ENCODE measurements at regions not wholly inside any gene's neighbourhood (a gene's known extent, or its start where the extent isn't known, plus 50 kb on each side); places are given as distances from the start of the nearest gene placed in this dataset.
"Not testable (repeated sequence)": the region's sequence is repeated elsewhere in the genome, so short reads cannot be mapped to it uniquely, and the experiment has no call there.

DNA sequence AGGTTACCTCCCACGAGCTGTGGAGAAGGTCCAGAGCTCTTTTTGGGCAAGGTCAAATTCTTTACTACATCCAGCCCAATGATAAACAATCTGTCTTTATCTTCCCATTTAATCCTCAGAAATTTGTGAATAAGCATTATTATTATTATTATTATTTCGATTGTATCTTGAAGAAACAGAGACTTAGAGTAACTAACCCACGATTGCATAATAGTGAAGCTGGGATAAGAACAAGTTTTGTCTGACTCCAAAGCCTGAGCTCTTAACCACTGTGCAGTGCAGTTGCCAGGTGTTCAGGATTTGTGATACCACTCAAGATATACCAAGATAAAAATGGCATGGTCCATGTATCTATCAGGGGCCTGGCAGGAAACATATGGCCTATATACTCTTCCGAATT lies 166.5 kb upstream of the LDB2 start:
- peak; percentile 61 for DNase-seq (ENCODE audit: low read depth)

DNA sequence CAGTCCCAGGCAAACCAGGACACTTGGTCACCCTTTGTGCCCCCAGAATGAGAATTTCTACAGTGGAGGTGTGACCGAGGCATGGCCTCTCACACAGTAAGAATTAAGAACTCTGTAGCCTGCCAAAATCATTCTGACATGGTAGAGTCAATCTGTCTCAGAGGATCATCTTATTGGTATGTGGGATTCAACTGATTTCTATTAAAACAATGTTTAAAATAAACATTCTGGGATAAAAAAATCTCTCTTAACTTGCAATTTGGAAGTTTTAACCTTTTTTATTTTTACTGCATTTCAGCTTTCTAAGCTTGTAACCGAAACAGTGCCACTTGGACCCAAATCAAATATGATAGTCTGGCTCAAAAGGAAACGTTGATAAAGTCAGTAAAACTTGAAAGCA lies 165.4 kb upstream of the LDB2 start:
- DNase-seq (ENCODE audit: low read depth), result peak; percentile 70

DNA sequence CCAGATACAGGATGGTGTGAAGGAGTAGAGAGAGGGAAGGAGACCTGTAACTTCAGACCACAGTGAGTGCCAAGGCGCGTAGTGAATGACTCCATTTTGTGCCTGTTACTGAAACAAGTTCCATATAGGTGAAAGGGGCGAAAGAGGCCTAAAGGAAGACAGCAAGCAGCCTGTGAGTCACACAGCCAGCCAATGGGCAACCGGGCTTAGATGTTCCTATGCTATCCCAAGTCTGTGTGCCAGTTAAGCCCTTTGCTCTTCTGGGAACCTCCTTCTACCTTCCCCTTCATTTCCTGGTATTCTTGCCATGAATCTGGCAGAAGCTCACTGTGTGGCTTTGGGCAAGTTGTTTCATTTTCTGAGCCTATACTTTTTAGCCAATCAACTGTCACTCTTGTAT lies 161.8 kb upstream of the LDB2 start:
- no peak for DNase-seq (ENCODE audit: low read depth)

DNA sequence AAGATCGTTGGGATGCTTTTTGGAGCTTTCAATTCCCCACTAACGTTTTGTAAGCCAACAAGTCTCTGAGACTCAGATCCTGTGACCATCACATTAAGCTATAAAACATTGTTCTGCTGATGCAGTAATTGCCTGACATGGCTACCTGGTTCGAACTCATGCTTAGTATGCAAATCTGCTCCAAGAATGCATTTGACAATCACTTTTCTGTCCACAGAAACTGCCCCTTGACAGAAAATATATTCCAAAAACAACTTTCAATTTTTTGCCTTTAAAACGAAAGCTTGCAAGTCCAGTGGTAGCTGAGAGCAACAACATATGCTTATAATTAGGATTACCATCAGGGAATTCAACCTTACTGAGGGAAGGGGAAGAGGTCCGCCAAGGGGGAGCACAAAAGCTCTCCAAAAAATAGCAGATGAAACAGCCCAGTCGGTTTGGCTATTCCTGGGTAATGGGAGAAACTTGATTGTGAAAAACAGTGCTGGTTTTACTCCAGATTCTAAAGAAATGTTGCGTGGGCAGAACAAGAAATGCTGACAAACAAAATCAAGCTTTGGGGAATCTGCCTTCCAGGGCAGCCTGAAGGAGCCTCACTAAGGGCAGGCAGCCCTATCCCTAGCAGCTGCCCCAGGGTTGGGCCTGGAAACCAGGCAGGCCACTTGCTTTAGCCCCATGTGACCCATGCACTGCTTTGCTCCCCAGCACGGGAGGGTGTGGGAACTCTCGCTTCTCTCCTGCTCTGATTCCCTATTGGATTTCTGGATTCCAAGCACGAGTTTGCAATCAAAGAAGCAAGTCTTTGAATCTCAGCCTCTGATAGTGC lies 160.7 kb upstream of the LDB2 start:
- DNase-seq (ENCODE audit: low read depth), result no peak

DNA sequence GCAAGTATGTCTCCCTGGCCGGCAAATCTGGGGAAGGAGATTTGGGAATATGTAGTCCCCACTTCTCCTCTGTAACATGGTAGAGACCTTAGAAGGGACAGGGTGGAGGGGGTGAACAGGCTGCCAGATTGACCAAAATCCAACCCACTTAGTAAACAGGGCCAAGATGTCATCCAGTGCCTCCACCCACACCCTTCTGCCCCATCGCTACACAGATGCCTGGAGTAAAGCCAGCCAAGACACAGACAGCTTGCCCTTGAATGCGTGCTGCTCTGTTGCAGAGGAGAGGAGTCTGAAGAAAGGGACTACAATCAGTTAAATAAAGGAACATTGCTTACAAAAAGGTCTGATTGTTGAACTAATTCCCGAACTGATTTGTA lies 160.1 kb upstream of the LDB2 start:
- peak; percentile 40 for DNase-seq (ENCODE audit: low read depth)

DNA sequence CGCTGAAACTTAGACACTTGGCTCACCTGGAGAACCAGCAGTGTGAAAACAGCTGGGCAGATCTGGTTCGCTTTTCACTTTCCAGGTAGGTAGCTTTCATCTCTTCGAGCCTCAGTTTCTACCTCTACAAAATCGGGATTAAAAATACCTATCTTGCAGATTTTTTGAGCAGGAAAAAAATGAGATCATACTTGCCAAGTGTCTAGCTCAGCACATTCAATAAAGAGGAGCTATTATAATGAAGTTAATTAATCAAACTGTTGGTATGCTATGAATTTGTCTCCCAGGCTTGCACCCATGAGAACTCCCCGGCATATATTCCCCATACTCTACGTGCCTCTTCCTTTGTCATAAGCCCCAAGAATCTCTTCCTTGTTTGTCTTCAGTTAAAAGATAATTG lies 158.6 kb upstream of the LDB2 start:
- DNase-seq (ENCODE audit: low read depth), result no peak

DNA sequence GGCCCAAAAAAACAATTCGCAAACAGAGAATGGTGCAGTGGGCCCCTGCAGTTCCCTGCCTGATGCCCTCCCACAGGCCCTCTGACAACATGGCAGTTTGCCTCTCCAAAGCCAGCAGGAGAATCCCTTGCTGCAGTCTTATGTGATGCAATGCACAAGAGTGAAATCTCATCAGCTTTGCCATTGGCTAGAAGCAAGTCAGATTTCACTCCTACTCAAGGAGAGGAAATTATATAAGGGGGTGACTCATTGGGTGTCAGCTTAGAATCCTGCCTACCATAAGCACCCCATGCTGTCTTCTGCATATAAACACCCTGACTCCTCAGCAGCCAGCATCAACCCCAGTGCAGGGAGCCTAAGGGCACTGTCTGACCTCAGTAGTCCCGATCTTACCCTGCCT lies 157.3 kb upstream of the LDB2 start:
- DNase-seq (ENCODE audit: low read depth), result peak; percentile 97

DNA sequence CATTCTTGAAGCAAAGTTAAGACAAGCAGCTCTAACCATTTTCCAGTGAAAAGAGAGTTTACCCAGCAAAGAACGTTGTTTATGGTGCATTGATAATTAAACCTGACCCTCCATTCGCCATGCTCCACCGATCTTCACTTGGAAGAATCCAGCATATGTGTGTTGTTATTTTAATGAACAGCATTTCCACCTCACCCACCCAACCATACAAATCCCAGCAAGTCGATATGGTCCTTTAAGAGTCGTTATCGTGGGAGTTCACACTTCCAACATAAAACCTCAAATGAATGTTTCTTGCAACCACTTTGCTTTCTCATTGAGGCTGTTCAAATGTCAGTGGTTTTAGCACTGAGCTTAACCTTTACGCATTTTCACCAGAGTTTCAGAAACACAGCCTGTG lies 147.4 kb upstream of the LDB2 start:
- DNase-seq (ENCODE audit: low read depth), result no peak

DNA sequence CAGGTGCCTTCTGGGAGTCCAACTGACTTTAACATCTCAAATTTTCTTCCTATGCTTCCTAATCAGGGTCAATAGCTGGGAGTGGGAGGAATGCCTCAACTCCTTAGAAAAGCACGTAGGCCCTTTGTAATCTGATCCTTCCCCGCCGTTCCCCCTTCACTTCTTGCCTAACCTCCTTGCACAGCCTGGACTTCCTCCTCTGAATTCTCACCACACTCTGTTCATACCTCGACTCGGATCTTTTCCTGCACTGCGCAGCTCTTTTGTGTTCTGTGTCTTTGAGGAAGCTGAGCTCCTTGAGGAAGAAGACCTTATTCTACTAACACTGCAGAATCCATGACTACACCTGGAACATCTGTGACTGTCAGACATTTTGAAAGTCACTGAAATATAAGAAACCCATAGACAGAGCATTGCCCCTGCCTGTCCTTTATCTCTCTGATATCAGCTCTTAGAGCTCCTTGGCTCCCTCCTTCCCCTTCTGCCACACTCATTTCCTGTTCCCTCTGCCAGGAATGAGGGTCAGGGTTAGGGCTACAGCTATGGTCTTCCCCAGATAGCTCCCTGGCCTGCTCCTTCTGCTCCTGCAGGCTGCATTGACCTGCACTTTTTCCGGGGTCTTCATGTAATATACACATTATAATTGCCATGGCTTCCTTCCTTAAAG lies 140.2 kb upstream of the LDB2 start:
- peak; percentile 49 for DNase-seq (ENCODE audit: low read depth)

DNA sequence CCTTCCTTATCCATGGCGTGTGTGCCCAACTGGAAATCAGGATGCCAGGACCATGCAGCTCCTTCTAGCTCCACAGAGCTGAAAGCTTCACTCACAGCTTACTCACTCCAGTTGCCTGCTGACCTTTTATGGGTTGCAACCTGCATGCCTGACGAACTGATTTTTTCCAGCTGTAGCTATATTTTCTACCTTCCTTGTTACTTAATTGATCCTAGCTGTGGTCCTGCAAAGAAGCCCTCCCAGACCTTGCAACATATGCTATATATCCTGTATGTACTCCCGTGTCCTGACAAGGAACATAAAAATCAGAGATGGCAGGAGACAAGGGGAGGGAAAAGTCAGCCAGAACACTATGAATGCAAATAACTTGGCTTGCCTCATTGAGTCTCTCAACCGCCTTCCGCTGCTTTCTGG lies 135.3 kb upstream of the LDB2 start:
- peak; percentile 10 for DNase-seq (ENCODE audit: low read depth)

DNA sequence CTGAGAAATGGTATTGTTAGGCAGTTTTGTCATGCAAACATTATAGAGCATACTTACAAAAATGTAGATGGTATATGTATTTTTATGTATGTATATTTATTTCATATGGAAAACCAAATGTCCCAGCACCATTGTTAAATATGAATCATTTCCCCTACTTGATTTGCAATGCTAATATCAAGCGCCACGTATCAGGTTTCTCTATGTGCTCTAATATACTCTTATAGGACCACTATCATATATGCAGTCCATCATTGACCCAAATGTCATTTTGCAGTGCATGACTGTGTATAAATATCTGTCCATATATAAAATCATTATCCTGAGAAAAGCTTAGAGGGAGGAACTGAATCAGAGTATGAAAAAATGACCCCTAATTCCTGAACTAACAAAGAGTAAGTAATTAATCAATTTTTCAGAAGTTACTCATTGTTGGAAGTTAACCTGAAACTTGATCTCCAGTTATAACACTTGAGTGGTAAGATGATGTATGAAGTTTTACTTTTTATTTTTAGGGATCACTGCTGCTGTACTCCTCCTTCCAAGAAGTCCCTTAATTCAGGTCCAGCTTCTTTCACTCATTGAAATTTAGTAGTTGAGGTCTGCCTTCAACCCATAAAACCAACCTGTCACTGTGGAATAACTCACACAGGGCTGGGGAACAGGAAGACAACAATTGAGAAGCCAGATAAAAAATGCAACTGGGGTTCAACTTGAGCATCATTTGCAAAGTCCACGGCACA lies 134.8 kb upstream of the LDB2 start:
- peak; percentile 17 for DNase-seq (ENCODE audit: low read depth)

DNA sequence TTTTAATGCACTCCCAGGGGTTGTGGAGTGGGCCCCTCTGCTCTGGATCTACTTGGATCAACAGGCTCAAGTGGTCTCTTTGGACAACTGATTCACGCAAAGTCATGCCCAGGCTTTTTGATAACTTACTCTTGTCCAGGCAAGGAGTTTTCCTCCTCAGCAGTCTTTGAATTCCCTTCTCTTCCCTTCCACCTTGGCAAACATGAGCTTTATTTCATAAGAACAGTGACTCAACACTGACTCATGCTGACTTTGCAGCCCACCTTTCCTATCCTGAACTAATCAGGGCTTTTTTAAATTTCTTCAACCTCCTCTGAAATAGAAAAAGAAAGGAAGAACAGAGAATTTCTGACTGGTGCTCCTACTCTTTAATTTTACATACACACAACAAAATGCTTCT lies 132.1 kb upstream of the LDB2 start:
- DNase-seq (ENCODE audit: low read depth), result peak; percentile 91

DNA sequence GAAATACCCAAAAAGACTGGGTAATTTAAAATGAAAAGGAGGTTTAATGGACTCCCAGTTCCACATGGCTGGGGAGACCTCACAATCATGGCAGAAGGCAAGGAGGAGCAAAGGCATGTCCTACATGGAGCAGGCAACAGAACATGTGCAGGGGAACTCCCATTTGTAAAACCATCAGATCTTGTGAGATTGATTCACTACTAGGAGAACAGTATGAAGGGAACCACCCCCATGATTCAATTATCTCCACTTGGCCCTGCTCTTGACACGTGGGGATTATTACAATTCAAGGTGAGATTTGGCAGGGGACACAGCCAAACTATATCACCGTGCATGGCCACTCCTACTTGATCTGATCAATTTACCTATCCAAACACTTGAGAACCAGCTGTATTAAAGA lies 131.5 kb upstream of the LDB2 start:
- DNase-seq (ENCODE audit: low read depth), result peak; percentile 36

DNA sequence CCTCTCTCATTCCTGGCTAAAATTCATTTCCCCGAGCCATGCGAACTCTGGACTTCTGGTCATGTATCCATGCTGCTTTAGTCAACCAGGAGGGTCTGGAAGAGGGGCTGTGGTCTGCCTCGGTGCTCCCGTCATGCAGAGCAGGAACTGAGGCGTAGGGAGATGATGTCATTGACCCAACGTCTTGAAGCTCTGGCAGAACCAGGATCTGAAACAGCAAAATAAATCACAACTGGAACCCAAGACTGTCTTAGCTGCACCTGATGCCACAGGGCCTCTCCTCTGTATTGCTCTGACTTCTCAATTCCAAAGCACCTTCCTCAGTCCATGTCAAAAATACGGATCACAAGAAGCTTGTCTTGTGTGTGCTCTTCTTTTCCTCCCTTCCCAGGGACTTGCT lies 131.0 kb upstream of the LDB2 start:
- no peak for DNase-seq (ENCODE audit: low read depth)

DNA sequence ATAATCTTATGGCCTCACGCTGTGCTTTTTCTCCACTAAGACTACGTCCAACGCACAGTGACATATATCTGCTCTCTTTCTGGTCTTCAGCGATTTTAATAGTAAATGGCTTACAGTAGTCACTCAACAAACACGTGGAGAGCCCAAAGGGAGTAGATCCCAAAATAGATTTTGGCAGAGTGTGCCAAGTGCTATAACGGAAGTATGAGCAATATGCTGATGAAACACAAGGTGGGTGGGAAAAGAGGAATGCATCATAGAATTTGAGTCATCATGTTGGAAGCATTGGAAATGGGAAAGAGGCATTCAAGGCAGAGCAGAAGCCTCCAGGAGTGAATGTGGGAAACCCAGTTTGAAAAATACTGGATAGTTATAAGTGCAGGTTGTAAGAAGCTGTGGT lies 129.1 kb upstream of the LDB2 start:
- peak; percentile 95 for DNase-seq (ENCODE audit: low read depth)

DNA sequence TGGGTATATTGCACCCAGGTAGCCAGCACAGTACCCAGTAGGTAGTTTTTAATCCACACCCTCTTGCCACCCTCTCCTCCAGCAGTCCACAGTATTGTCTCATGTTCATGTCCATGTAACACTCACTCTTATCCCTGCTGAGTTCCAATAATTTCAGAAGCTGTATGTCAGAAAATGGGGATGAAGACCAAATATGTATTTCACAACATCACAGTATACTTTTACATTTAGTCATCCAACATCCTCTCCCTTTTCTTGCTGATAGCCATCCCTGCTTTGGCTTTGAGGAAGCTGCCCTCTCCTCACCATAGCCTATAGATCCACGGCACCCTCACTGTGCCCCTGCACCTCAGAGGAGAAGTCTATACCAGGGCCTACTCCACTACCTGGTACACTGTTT lies 126.0 kb upstream of the LDB2 start:
- DNase-seq (ENCODE audit: low read depth), result peak; percentile 47

DNA sequence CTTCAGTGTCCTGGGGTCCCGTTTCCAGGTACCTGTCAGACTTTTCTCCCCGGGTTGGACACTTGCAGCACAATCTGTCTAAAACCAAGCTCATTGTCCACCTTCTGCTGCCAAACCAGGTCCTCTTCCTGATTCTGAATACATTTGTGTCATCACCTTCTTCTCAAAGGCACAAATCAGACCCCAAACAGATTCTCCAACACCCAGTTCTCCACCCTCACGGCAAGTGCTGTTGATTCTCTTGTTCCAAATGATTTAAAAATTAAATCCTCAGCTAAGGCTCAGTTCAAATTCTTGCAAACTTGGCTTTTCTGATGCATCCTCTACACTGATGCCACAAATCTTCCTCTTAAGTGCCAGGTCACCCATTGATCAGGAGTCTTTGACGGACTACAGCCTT lies 122.5 kb upstream of the LDB2 start:
- no peak for DNase-seq (ENCODE audit: low read depth)

DNA sequence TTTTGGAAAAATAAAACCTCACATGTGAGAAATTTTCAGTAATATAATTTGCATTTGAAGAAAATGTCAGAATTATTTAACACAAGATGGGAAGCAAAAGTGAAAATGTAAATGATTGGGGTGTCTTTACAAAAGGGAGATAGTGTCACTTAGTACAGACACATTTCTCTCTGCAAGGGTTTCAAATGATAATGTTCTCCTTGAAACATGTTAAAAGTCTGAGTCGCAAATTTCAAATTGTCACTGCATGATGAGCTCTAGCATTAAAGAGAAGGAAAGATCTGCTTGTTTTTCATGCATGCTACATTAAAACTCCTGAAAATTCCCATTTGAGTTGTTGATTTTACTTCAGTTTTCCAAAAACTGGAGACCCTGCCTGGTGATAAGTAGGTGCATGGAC lies 122.0 kb upstream of the LDB2 start:
- DNase-seq (ENCODE audit: low read depth), result no peak

DNA sequence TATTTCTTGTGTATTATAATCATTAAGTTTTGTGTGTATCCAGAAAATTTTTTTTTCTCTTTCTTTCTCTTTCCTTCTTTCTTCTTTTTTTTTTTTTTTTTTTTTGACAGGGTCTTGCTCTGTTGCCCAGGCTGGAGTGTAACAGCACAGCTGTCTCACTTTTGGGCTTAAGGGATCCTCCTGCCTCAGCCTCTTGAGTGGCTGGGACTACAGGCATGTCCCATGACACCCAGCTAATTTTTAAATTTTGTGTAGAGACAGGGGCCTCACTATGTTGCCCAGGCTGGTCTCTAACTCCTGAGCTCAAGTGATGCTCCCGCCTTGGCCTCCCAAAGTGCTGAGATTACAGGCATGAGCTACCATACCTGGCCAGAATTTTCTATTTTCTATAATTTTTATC lies 120.2 kb upstream of the LDB2 start:
- DNase-seq (ENCODE audit: low read depth), result not testable (repeated sequence)

DNA sequence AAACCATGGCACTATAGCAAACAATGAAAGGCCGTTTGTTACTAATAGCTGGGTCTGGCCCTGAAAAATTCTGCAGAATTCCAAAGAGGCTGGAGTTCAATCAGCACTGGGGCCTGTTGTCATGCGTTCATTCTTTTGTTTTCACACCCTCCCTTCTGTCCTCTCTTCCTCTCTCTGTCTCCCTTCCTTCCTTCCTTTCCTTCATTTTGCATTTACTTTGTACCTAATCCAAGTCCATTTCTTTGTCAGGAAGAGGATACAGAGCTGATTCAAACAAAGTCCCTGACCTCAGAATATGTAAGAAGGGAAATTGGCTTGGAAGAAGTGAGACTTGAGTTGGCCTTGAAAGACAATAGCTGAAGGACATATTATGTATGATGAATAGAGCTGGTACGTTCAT lies 119.6 kb upstream of the LDB2 start:
- no peak for DNase-seq (ENCODE audit: low read depth)

DNA sequence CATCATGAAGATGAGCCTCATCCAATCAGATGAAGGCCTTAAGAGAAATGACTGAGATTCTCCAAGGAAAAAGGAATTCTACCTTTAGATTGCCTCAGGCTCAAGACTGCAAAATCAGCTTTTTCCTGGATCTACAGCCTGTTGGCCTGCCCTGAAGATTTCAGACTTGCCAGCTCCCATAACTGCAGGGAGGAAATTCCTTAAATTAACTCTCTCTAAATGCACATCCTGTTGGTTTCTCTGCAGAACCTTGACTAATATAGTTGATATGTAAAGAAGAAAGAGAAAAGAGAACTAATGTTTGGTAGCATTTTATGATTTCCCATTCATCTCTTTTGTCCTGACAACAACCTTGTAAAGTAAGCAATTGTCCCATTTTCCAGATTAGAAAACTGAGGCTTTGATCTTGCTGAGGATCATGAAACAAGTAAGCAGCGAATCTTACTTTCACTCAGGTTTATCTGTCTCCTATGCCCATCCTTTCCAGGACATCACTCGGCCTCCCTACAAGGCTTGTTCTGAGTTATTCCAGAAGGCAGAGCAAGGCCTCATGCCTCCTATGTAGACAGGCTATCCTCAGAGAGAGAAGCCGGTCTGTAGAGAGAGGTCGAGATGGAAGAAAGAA lies 115.0 kb upstream of the LDB2 start:
- peak; percentile 57 for DNase-seq (ENCODE audit: low read depth)

DNA sequence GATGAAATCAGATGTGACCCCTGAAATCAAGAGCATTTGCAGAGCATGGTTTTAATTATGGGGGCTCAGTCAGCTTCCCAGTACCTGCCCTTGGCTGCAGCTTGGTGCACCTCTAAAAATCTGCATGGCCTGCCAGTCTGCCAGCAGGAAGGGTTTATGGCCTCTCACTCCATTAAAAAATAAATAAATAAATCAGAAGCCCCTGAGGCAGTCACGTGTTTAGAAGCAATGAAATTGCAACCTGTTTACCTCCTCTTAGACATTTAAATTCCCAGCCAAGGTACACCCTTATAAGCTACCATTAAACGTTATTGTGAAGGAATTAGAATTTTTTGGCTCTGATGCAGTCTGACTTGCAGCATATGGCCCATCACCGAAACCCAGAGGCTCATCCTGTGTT lies 114.0 kb upstream of the LDB2 start:
- DNase-seq (ENCODE audit: low read depth), result no peak
